Stimulated activated CD4-positive, alpha-beta T cell treated with anti-CD3 and anti-CD28 coated beads, Interleukin-12 subunit alpha, Interleukin-12 subunit beta, amount 100 ng/mL, for 4 hours (primary cell): ENCODE measurements at regions not wholly inside any gene's neighbourhood (a gene's known extent, or its start where the extent isn't known, plus 50 kb on each side); places are given as distances from the start of the nearest gene placed in this dataset.
"Not testable (repeated sequence)": the region's sequence is repeated elsewhere in the genome, so short reads cannot be mapped to it uniquely, and the experiment has no call there.

Experiments used
- DNase-seq: peaks from one replicate; pipeline ENCODE4 v3.0.0-alpha.2; 2020

DNA sequence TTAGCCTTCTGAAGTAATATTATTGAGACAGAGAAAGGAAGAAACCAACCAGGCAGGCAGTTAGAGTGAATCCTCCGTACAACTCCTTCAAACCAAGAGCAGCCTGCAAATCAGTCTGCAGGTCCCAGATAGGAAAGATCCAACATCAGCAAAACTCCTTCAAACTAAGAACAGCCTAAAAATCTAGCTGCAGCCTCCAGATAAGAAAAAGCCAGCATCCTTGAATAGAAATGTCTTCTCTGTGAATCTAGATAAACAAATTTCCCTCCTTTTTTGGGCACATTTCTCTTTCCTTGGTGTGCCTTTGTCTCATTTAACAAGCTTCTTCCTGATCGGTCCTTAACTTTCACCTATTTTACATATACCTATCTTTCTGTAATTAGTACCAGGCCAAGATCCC lies 1004.6 kb upstream of the TMEFF2 start:
- DNase-seq: no peak

DNA sequence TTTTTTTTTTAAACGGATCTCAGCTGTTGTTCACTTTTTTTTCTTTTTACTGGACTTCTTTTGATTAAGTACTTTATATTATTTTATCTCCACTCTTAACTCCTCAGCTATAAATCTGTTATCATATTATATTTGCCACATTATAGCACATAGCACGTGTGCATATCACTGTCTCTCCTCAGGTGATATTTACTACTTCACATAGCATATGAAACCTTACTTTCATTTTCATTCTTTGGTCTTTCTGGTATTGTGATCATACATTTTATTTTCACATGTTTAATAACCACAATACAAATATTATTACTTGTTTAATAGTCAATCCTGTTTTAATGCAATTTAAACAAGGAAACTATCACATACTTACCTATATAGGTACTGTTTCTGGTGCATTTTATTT lies 993.1 kb upstream of the TMEFF2 start:
- DNase-seq: no peak

DNA sequence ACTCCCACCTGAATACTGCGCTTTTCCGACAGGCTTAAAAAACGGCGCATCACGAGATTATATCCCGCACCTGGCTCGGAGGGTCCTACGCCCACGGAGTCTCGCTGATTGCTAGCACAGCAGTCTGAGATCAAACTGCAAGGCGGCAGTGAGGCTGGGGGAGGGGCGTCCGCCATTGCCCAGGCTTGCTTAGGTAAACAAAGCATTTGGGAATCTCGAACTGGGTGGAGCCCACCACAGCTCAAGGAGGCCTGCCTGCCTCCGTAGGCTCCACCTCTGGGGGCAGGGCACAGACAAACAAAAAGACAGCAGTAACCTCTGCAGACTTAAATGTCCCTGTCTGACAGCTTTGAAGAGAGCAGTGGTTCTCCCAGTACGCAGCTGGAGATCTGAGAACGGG lies 976.2 kb upstream of the TMEFF2 start:
- not testable (repeated sequence) for DNase-seq

DNA sequence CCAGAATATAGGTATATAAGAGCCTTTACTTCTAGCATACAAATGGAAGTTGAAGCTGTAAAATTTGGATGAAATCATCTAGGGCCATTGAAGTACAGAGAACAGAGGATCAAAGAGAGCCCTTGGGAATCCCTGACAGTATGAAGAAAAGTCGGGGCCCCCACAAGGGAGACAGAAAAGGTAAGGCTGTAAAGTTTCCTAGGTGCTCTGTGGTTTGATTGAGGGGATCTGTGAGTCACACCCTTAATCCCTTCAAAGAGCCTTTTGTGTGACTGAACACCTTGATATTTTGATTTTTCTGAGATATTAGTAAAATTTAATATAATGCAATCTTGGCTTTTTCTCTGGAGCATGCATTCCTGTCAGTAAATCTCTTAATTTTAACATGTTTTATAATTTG lies 961.7 kb upstream of the TMEFF2 start:
- no peak for DNase-seq

DNA sequence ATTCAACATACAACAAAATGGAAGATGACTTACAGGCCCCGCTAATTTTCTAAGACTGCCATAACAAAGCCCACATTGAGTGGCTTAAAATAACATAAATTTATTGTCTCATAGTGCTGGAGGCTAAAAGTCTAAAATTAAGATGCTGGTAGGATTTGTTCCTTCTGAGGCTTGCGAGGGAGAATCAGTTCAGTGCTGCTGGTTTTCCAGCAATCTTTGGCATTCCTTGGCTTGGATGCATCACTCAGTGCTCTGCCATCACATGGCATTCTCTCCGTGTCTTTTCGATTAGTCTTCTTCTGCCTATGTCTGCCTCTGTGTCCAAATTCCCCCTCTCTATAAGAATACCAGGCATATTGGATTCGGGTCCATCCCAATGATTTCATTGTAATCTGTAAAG lies 959.3 kb upstream of the TMEFF2 start:
- no peak for DNase-seq

DNA sequence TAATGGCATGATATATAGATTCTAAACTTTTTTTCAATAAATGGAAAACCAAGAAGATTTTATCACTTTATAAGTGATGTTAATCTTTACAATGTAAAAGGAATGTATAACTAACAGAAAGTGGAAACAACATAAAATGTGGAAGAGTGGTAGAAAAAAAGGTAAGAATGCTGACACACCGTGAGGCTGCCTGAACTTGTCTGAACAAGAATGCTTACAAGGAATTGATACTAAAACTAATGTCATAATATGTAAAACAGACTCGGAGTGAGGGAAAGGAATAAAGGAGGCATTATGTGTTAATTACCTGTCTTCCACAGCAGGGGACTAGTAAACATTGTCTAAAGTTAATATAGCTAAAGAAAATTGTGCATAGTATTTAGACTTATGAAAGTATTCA lies 958.8 kb upstream of the TMEFF2 start:
- DNase-seq: no peak

DNA sequence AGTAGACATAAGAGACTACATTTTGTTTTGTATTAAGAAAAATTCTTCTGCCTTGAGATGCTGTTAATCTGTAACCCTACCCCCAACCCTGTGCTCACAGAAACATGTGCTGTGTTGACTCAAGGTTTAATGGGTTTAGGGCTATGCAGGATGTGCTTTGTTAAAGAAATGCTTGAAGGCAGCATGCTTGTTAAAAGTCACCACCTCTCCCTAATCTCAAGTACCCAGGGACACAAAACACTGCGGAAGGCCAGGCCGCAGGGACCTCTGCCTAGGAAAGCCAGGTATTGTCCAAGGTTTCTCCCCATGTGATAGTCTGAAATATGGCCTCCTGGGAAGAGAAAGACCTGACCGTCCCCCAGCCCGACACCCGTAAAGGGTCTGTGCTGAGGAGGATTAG lies 947.7 kb upstream of the TMEFF2 start:
- not testable (repeated sequence) for DNase-seq

DNA sequence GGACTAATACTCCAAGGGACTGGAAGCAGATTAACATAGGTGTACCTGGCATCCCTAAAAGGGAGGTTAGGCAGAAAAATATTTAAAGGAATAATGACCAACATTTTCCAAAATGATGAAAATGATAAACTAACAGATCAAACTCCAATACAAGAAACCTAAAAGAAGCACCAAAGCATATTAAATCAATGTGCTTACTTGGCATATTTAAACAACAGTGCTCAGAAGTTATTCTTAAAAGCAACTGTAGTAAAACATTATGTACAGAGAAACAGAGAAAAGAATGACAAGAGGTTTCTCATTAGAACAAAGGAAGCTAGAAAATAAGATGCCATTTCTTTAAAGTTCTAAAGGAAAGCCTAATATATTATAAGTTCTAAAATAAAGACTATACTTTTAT lies 947.3 kb upstream of the TMEFF2 start:
- no peak for DNase-seq

DNA sequence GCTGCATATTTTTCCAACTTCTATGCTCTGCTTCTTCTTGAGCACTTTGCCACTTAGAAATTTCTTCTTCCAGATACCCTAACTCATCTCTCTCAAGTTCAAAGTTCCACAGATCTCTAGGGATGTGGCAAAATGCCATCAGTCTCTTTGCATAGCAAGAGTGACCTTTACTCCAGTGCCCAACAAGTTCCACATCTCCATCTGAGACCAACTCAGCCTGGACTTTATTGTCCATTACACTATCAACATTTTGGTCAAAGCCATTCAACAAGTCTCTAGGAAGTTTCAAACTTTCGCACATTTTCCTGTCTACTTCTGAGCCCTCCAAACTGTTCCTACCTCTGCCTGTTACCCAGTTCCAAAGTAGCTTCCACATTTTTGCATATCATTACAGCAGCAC lies 946.2 kb upstream of the TMEFF2 start:
- not testable (repeated sequence) for DNase-seq

DNA sequence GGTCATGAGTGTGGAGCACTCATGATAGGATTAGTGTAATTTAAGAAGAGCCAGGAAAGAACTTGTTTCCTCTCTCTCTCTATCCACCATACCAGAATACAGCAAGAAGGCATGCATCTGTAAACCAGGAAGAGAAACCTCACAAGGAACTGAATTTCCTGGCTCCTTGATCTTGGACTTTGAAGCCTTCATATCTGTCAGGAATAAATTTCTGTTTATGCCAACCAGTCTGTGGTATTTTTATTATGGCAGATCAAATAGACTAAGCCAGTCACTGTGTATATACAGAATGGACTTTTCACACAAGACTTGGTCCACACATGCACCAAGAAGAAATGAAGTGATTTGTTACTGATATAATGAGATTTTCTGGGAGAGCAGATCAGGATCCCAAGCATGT lies 930.1 kb upstream of the TMEFF2 start:
- DNase-seq: no peak

DNA sequence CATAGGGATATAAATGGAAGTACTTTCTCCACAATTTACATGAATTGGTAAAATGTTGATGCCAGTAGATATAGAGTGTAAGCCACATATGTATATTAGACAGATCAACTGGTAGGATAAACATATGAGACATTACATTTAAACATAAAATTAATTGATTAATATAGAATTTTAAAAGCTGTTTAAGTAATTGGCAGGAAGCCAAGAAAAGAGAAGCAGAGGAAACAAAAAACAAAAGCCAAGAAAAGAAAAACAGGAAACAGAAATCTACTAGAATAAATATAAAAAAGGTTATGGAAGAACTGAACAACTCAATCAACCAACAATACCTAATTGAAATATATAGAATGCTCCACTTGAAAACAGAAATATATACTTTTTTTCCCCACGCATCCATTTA lies 920.1 kb upstream of the TMEFF2 start:
- no peak for DNase-seq

DNA sequence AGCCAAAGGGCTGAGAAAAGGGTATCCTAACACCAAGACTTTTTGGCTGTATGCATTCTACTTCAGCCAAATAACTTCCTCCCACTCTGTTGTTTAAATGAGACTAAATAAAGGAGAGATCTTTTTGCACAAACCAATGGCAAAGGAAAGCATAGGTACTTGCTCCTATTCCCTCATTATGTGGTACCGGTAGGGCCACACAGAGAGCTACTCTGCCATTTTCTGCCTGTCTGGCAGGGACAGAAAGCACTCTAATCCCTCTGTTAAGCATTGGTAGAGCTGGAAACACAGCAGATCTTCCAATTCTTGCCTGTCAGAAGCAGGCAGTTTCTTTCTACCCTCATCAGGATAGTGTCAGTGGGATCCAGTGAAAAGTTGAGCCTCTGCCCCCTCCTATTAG lies 918.3 kb upstream of the TMEFF2 start:
- no peak for DNase-seq

DNA sequence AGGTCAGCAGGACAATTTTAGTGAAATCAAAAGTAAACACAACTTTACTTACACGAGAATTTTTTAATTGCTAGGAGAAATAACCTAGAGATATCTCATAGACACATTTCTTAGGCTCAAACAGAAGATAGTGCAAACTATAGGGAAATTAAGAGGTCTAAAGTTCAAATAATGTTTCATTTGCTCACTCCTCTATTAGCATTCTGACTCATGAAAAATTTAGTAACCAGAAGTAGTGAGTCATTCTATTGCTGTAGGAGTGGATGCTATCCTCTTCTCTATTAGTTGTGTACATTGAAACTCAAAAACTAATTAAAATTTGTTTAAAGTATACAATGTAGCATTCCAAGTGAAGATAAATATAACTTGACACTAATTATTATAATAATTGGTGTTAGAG lies 908.3 kb upstream of the TMEFF2 start:
- no peak for DNase-seq

DNA sequence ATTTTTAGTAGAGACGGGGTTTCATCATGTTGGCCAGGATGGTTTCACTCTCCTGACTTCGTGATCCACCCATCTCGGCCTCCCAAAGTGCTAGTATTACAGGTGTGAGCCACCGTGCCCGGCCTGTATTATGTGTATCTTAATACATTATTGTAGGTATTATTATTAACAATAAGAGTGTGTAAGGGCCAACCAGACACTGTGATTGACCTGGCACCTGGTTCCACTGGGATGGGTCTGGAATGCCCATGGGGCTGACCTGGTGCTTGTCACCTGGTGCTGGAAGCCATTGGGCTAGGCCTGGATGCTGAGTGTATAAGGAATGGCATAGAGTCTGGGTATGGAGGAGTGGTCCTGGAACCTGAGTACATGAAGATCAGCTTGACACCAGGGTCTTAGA lies 906.9 kb upstream of the TMEFF2 start:
- DNase-seq: no peak

DNA sequence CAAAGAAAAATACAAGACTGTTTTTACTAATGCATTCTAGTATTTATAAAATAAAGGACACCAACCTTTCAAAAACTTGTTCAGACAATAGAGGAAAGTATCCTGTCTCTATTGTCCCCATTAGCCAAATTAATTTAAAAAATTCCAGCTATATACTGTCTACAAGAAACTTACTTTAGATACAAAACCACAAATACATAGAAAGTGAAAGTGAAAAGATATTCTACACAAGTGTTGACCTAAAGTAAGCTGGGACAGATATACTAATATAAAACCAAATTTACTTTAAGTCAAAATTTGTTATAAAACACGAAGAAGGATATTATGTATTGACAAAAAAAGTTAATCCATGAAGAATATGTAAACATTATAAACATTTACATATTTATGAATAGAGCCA lies 893.3 kb upstream of the TMEFF2 start:
- no peak for DNase-seq

DNA sequence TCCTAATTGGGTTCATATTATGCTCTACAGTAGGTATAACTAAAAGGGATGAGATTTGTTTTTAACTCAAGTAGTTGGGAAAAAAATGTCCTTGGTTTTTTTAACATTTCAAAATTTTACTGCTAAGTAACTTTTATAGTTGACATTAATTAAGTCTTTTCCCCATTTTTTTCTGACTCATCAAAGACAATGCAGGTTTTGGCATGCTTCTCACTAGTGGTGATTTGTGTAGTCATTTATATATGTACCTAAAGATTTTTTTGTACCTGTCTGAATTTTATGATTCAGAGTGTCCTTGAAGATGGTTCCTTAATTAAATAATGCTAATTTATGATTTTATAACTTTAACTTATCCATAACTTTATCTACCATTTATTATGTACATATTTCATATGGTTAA lies 882.3 kb upstream of the TMEFF2 start:
- no peak for DNase-seq

DNA sequence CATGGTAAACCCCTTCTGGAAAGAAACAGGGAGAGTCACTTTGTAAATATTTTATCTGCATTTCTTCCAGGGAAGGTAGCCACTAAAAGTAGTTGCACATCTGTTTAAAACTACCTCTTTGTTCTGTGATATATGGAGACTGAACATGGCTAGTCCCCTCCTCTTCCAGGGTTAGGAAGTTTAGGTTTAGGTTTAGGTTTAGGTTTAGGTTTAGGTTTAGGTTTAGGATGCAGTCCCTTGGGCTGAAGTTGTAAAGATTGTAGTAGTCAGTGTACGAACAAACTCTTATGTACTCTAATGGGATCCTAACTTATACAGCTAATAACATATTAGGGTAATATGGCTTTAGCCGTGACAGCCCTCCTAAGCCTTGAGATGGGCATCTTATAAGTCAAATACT lies 880.2 kb upstream of the TMEFF2 start:
- DNase-seq: no peak

DNA sequence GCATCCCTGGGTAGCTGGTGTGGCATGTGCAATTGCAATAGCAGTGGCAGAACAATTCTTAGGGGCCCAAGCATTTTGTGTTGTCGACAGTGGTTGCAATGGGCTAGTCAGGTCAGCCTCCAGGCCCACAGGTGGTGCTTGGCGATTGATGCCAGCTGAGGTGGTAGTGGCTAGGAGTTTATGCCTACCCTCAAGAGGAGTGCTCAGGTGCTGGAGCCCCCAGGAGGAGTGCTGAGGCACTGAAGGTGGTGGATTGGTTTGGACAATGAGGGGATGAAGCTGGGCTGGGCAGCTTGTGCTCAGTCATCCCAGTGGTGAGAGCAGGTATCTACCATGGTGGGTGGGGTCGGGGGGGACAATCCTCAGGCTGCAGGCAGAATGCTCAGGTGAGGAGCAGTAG lies 877.9 kb upstream of the TMEFF2 start:
- DNase-seq: no peak

DNA sequence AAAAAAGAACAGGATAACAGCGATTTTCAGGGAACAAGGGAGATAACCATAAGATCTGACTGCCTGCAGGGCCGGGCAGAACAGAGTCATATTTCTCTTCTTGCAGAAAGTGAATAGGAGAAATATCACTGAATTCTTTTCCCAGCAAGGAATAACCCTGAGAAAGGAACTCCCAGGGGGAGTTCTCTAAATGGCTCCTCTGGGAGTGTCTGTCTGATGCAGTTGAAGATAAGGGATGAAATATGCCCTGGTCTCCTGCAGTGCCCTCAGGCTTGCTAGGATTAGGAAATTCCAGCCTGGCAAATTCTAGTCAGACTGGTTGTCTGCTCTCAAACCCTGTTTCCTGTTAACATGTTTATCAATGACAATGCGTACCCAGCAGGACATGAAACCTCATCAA lies 830.8 kb upstream of the TMEFF2 start:
- DNase-seq: not testable (repeated sequence)

DNA sequence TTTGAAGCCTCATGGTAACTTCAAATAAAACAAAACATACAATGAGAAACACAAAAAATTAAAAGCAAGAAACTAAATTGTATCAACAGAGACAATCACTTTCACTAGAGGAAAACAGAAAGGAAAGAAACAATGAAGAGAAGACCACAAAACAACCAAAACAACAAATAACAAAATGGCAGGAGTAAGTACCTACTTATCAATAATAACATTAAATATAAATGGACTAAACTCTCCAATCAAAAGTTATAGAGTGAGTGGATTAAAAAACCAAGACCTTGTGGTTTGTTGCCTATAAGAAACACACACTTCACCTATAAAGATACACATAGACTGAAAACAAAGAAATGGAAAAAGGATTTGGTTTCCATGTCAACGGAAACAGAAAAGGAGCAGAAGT lies 830.1 kb upstream of the TMEFF2 start:
- DNase-seq: no peak

DNA sequence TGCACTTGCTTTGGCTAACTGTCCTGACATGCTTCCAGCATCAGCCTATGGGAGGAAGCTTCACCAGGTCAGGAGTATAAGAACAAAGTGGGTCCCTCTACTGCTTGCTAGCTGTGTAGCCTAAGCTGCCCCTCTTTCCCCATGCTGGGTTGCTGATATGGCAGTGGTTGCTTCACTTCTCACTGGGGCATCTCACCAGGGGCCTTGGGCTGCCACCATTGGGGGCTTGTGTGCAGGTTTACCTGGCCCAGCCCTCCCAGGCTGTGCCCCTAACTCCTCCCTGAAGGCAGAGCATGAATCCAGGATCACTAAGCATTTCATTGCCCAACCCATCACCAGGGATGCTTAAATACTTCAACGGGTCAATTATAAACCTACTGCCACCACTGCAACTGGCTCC lies 817.1 kb upstream of the TMEFF2 start:
- no peak for DNase-seq

DNA sequence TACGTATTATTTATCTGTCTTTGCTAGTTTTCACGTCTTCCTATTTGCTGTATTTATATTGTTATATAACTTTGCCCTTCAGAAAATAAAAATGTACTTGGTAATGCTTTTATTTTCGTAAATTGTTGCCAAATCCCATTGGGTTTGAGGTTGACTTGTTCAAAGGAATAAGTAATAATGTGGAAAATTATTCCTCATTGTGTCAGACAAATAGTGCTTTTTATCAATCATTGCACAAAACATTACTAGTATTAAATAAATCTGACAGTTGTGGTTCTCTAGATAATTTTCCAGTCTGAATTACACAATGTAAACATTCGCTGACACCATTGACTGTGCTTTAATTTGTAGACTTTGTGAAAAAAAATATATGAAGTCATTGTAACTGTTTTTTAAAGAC lies 798.3 kb upstream of the TMEFF2 start:
- no peak for DNase-seq

DNA sequence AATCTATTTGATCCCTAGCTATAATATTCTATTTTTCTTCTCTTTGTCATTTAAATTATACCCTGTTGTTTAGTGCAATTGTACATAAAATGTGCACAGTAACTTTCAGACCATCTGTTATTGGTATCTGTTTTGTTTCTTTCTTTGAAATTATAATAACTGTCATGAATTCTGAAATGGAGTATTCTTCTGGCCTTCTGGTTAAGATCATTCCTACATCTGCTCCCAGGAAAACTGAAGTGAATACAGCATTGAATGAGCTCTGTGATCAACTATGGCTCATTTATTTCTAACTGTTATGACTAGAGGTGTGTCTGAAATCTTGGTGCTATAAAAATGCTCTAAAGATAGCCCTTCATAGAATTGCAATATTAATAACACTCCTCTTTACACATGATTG lies 788.4 kb upstream of the TMEFF2 start:
- no peak for DNase-seq

DNA sequence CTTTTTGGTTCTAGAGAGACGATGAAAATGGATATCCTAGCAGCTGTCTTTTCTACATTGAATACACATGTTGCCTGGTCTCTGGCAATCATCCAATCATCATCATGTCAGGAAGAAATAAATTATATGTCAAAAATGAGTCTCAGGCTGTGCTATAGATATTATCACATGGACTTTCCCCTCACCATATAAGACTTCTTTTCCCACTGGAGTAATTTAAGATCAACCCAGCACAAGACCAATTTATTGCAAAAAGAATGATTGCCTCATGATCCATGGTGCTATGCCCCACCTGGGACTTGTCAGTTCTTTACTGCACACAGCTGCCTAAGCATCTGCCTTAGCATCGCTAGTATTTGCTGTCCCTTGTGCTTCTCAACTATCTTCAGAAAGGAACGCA lies 783.7 kb upstream of the TMEFF2 start:
- no peak for DNase-seq

DNA sequence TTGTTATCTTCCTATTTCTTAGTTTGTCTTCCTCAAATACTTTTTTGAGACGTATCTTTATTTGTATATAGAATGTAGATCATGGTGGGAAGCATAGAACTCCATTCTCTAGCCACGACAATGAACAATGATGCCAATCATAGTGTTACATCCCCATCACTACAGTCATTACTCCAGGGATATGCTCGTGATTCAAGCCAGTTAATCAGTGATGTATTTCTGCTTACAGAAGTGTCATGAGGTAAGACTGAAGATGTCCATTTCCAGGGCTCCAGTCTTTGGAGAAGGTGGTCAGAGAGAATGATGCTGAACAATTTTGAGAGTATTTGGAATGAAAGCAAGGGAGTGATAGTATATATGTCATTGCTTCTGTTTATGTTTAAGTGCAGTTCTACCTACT lies 777.2 kb upstream of the TMEFF2 start:
- DNase-seq: no peak

DNA sequence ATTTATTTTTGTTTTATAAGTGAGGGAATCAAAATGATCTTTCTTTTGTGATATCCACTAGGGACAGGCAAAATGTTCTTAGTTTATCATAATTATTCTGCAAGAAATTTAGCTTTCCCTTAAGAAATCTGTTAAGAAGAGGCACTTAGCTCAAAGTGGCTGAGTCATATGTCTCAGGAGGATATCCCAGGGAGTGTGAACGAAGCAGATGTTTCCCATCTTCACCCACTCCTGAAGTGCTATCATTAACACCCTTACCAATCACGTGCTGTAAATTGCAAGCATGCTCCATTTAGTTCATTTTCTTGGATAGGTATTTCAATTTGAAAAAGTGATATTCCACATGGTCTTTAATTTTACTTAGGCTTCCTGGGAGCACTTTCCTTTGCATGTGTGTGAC lies 774.3 kb upstream of the TMEFF2 start:
- no peak for DNase-seq

DNA sequence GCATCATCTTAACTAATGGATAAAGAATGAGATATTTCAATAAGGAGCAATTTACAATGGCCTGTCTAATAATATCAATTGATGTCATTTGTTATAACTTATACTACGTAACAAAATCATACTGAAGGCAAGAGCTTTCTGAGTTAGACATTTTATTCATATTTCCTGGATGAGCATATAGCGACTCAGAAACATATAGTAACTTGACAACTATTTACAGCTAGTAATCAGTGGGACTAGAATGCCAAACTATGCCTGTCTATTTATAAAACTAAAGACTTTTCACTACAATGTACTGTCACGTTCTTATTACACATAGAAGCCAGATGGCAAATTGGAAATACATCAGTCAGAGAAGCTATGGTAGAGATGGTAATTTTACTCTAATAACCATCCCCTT lies 766.2 kb upstream of the TMEFF2 start:
- no peak for DNase-seq
